HCT116 (cell line): ENCODE measurements at regions not wholly inside any gene's neighbourhood (a gene's known extent, or its start where the extent isn't known, plus 50 kb on each side); places are given as distances from the start of the nearest gene placed in this dataset.

Experiments
- ATAC-seq: fragments of 200-7000 bp; cut with Tn5 transposase; 2 replicates; pipeline ENCODE4 v1.9.1; 2020; ENCODE audit warnings: mild to moderate bottlenecking, moderate library complexity
- BruUV-seq: library from RNA; stranded (reverse); fragments of 400-500 nt; replicated peaks from 2 replicates; lab custom pipeline; 2021; lab: Mats Ljungman, UMichigan
- CTCF ChIA-PET: fragments of 300-600 bp; sonication (Branson Sonifier 250); formaldehyde crosslinking; loops from one replicate; lab custom pipeline; 2021; ENCODE audit warnings: antibody characterized with exemption; lab: Charles Lee
- POLR2A ChIA-PET: fragments of 300-600, 350-600 bp; sonication (Branson Sonifier 250); formaldehyde crosslinking; loops from one replicate; lab custom pipeline; 2021; ENCODE audit warnings: antibody characterized with exemption; lab: Charles Lee
- RAD21 ChIA-PET, 2 experiments: fragments of 300-600 bp; sonication (Branson Sonifier 250); formaldehyde crosslinking; loops; one replicate each; lab custom pipeline; 2023; ENCODE audit warnings: low total read pairs in 2 of 2; ENCODE audit not compliant: uncharacterized antibody in 2 of 2, unreplicated experiment in 2 of 2, low non-redundant PET in 1 of 2; lab: Charles Lee
- DNase-seq: peaks from one replicate; pipeline ENCODE4 v3.0.0-alpha.2; 2010; ENCODE audit warnings: low read depth, low spot score
- H2AFZ ChIP-seq: fragments of 200-600 bp; shearing (Covaris generic), sonication (generic); 2 replicates; pipeline ENCODE4 v1.6.1; 2017; ENCODE audit warnings: low read depth, mixed run types, mixed read lengths, antibody characterized with exemption, low read length; ENCODE audit not compliant: poor library complexity, severe bottlenecking
- H3K27ac ChIP-seq: 2 replicates; pipeline ENCODE4 v1.5.1; 2012; ENCODE audit warnings: low read depth, low read length
- H3K27me3 ChIP-seq: fragments of 200-600 bp; sonication (generic); 2 replicates; pipeline ENCODE4 v1.6.1; 2016; ENCODE audit warnings: mixed run types, low read length, mixed read lengths; ENCODE audit not compliant: insufficient read depth
- H3K36me3 ChIP-seq, 2 experiments: fragments of 200-500 bp in 1 of 2; fragments of 200-600 bp in 1 of 2; sonication (Bioruptor generic) in 1 of 2; sonication (generic) in 1 of 2; 2 replicates each; pipeline versions ENCODE4 v1.5.1 to v1.6.1; 2014 to 2016; ENCODE audit warnings: low read length in 2 of 2, inconsistent platforms in 1 of 2, mixed read lengths in 1 of 2, mixed run types in 1 of 2; ENCODE audit not compliant: insufficient read depth in 2 of 2, control insufficient read depth in 1 of 2
- H3K4me1 ChIP-seq, 2 experiments: fragments of 200-600 bp in 1 of 2; sonication (generic) in 1 of 2; 2 replicates each; pipeline versions ENCODE4 v1.5.1 to v1.6.1; 2012 to 2017; ENCODE audit warnings: low read length in 2 of 2, inconsistent platforms in 1 of 2, mild to moderate bottlenecking in 1 of 2, mixed read lengths in 1 of 2, mixed run types in 1 of 2, moderate library complexity in 1 of 2; ENCODE audit not compliant: insufficient read depth in 2 of 2, control insufficient read depth in 1 of 2
- H3K4me2 ChIP-seq: fragments of 200-600 bp; sonication (generic); 2 replicates; pipeline ENCODE4 v1.6.1; 2017; ENCODE audit warnings: mixed run types, low read length, mixed read lengths
- H3K4me3 ChIP-seq, 2 experiments: fragments of 200-600 bp in 1 of 2; sonication (generic) in 1 of 2; replicated peaks in 1 of 2; 2 replicates each; pipeline ENCODE4 v1.5.1; 2011 to 2016; ENCODE audit warnings: low read length in 2 of 2, control low read depth in 1 of 2, low read depth in 1 of 2, mild to moderate bottlenecking in 1 of 2, mixed read lengths in 1 of 2, mixed run types in 1 of 2
- H3K79me2 ChIP-seq: fragments of 200-600 bp; sonication (generic); 2 replicates; pipeline ENCODE4 v1.6.1; 2017; ENCODE audit warnings: mild to moderate bottlenecking, mixed run types, low read length, moderate library complexity, mixed read lengths; ENCODE audit not compliant: insufficient read depth
- H3K9ac ChIP-seq: fragments of 200-600 bp; sonication (generic); 2 replicates; pipeline ENCODE4 v1.6.1; 2016; ENCODE audit warnings: low read length, mixed read lengths
- H3K9me2 ChIP-seq: fragments of 200-600 bp; sonication (generic), shearing (Covaris generic); 2 replicates; pipeline ENCODE4 v1.6.1; 2017; ENCODE audit warnings: mixed run types, mild to moderate bottlenecking, moderate library complexity; ENCODE audit not compliant: insufficient read depth
- H3K9me3 ChIP-seq, 2 experiments: fragments of 200-500 bp in 1 of 2; fragments of 200-600 bp in 1 of 2; sonication (Bioruptor generic) in 1 of 2; sonication (generic) in 1 of 2; 2 replicates each; pipeline ENCODE4 v1.6.1; 2014 to 2017; ENCODE audit warnings: low read length in 2 of 2, mixed read lengths in 2 of 2, inconsistent platforms in 1 of 2, low read depth in 1 of 2, mild to moderate bottlenecking in 1 of 2, mixed run types in 1 of 2, moderate library complexity in 1 of 2; ENCODE audit not compliant: control insufficient read depth in 1 of 2, insufficient read depth in 1 of 2
- H4K20me1 ChIP-seq: fragments of 200-600 bp; sonication (generic), shearing (Covaris generic); 2 replicates; pipeline ENCODE4 v1.6.1; 2017; ENCODE audit warnings: mixed run types, mild to moderate bottlenecking, moderate library complexity; ENCODE audit not compliant: insufficient read depth
- EGR1 ChIP-seq: IDR thresholded peaks from 2 replicates; pipeline ENCODE4 v1.6.1; 2012; ENCODE audit warnings: low read depth
- FOSL1 ChIP-seq: IDR thresholded peaks from 2 replicates; pipeline ENCODE4 v1.6.1; 2012; ENCODE audit warnings: low read depth
- JUND ChIP-seq: IDR thresholded peaks from 2 replicates; pipeline ENCODE4 v1.6.1; 2012
- POLR2AphosphoS5 ChIP-seq: IDR thresholded peaks from 2 replicates; pipeline ENCODE4 v1.6.1; 2011; ENCODE audit warnings: mild to moderate bottlenecking, low read depth, low read length, moderate library complexity
- RAD21 ChIP-seq: IDR thresholded peaks from 2 replicates; pipeline ENCODE4 v1.6.1; 2012; ENCODE audit warnings: low read depth, mild to moderate bottlenecking
- SIN3A ChIP-seq: IDR thresholded peaks from 2 replicates; pipeline ENCODE4 v1.6.1; 2012; ENCODE audit warnings: low read depth
- TCF7L2 ChIP-seq: IDR thresholded peaks from 2 replicates; pipeline ENCODE4 v1.7.0; 2011; ENCODE audit warnings: borderline replicate concordance, inconsistent platforms; ENCODE audit not compliant: insufficient read depth, insufficient read length; ENCODE audit errors: extremely low read depth
- YY1 ChIP-seq: IDR thresholded peaks from 2 replicates; pipeline ENCODE4 v1.6.1; 2011; ENCODE audit warnings: low read length, low read depth, moderate library complexity, mild to moderate bottlenecking; ENCODE audit not compliant: insufficient replicate concordance; ENCODE audit errors: extremely low read depth
- intact Hi-C: fragments of 100-400 bp; cut with micrococcal nuclease; formaldehyde crosslinking; loops from 2 replicates; pipeline ENCODE4 v1.10.0; 2022
- TF ChIP-seq, protein P1 (sequence below): IDR thresholded peaks from 2 replicates; pipeline ENCODE4 v1.6.1; 2011; ENCODE audit warnings: mild to moderate bottlenecking, low read length, moderate library complexity; ENCODE audit not compliant: insufficient replicate concordance; ENCODE audit errors: extremely low read depth
- TF ChIP-seq, protein P2 (sequence below): IDR thresholded peaks from 2 replicates; pipeline ENCODE4 v1.6.1; 2012; ENCODE audit warnings: low read depth
- TF ChIP-seq, protein P3 (sequence below): IDR thresholded peaks from 2 replicates; pipeline ENCODE4 v1.6.1; 2012
- TF ChIP-seq, protein P4 (sequence below): IDR thresholded peaks from 2 replicates; pipeline ENCODE4 v1.6.1; 2012
- TF ChIP-seq, protein P5 (sequence below), 3 experiments: fragments of 200-600 bp in 1 of 3; sonication (generic) in 1 of 3; IDR thresholded peaks in 2 of 3; conservative IDR thresholded peaks in 1 of 3; 2 replicates each; pipeline ENCODE4 v1.5.1; 2012 to 2017; ENCODE audit warnings: low read depth in 2 of 3, low read length in 2 of 3, antibody characterized with exemption in 1 of 3, borderline replicate concordance in 1 of 3, control low read depth in 1 of 3, mild to moderate bottlenecking in 1 of 3, mixed read lengths in 1 of 3, mixed run types in 1 of 3, moderate library complexity in 1 of 3; ENCODE audit not compliant: insufficient read depth in 1 of 3

DNA sequence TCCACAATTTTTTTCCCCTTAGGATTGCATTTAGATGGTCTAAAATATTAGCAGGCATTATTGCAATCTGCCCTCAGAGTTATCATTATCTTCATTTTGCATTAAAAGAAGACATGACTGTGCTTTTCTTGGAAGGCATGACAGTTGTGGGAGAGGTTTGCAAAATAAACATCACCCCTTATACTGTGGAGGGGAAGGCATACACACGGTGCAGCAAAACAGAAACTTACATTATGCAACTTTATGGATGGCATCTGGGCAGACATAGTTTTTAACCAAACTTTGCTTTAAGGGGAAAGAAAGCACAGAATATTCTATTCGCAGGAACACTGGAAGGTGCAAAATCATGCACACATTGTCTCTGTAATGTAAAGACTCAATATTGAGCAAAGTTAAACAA is 505.8 kb upstream of the ADAMTS16 start:
- Histone ChIP-seq H3K4me2 (no peak overlapping the region), H3K9me3 (peaks cover 16 to 31% of the 10 kb centered on the region in 2 experiments; a peak in 2 of 4 replicates), H3K79me2 (no peaks in the 10 kb centered on the region), H3K27ac (no peak overlapping the region), H4K20me1 (no peaks in the 10 kb centered on the region), H3K9me2 (no peaks in the 10 kb centered on the region), H3K27me3 (no peaks in the 10 kb centered on the region), H3K4me1 (no peaks in the 10 kb centered on the region), H2AFZ (no peak overlapping the region), H3K36me3 (no peaks in the 10 kb centered on the region), H3K9ac (no peak overlapping the region), H3K4me3 (no peak overlapping the region)
- TF ChIP-seq, protein P1, sequence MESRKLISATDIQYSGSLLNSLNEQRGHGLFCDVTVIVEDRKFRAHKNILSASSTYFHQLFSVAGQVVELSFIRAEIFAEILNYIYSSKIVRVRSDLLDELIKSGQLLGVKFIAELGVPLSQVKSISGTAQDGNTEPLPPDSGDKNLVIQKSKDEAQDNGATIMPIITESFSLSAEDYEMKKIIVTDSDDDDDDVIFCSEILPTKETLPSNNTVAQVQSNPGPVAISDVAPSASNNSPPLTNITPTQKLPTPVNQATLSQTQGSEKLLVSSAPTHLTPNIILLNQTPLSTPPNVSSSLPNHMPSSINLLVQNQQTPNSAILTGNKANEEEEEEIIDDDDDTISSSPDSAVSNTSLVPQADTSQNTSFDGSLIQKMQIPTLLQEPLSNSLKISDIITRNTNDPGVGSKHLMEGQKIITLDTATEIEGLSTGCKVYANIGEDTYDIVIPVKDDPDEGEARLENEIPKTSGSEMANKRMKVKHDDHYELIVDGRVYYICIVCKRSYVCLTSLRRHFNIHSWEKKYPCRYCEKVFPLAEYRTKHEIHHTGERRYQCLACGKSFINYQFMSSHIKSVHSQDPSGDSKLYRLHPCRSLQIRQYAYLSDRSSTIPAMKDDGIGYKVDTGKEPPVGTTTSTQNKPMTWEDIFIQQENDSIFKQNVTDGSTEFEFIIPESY, result no peak
- TF ChIP-seq RAD21 (no peak), SIN3A (no peak), POLR2AphosphoS5 (no peak), FOSL1 (no peak), TCF7L2 (no peak)
- ChIA-PET POLR2A (no interaction called here), RAD21 (no interaction called here), CTCF (no interaction called here)
- no TSS peak for BruUV-seq
- intact Hi-C loops, result no loop called here
- ATAC-seq (no peak), DNase-seq (no peak)

DNA sequence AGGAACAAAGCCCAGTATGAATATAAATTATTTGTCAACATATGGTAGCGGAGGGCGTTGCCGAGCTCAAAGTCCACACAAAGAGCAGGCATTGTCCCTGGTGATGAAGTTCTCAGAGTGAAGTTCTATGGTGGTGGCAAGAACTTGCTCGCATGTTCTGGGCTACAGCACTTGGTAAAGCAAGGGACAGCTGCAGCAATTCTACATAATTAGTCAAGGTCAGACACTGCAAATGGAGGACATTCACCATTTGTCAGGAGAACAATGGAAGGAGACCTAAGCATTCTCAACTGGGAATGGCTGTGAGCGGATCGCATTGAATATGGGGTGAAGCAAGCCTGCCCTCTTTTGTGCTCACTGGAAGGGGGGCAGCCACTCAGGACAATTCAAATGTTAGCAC is 503.8 kb upstream of the ADAMTS16 start:
- no peaks in the 10 kb centered on the region for H4K20me1 ChIP-seq
- H3K27me3 ChIP-seq, result no peaks in the 10 kb centered on the region
- CTCF ChIA-PET, result no interaction called here
- DNase-seq, result no peak
- no TSS peak for BruUV-seq
- H3K9me3 ChIP-seq, result peaks cover 13 to 37% of the 10 kb centered on the region in 2 experiments; a peak in 2 of 4 replicates
- no peaks in the 10 kb centered on the region for H3K9me2 ChIP-seq
- RAD21 ChIA-PET, result no interaction called here
- no peak overlapping the region for H3K9ac ChIP-seq
- H3K36me3 ChIP-seq, result no peaks in the 10 kb centered on the region
- intact Hi-C loops, result no loop called here
- ATAC-seq, result no peak
- no peak overlapping the region for H2AFZ ChIP-seq
- H3K79me2 ChIP-seq, result no peaks in the 10 kb centered on the region
- no peak overlapping the region for H3K27ac ChIP-seq
- H3K4me1 ChIP-seq, result no peaks in the 10 kb centered on the region
- no peak overlapping the region for H3K4me3 ChIP-seq
- POLR2A ChIA-PET, result no interaction called here
- H3K4me2 ChIP-seq, result no peak overlapping the region
- no peak for TF ChIP-seq EGR1
- no peak for TF ChIP-seq FOSL1
- no peak for TF ChIP-seq JUND
- TF ChIP-seq, protein P2, sequence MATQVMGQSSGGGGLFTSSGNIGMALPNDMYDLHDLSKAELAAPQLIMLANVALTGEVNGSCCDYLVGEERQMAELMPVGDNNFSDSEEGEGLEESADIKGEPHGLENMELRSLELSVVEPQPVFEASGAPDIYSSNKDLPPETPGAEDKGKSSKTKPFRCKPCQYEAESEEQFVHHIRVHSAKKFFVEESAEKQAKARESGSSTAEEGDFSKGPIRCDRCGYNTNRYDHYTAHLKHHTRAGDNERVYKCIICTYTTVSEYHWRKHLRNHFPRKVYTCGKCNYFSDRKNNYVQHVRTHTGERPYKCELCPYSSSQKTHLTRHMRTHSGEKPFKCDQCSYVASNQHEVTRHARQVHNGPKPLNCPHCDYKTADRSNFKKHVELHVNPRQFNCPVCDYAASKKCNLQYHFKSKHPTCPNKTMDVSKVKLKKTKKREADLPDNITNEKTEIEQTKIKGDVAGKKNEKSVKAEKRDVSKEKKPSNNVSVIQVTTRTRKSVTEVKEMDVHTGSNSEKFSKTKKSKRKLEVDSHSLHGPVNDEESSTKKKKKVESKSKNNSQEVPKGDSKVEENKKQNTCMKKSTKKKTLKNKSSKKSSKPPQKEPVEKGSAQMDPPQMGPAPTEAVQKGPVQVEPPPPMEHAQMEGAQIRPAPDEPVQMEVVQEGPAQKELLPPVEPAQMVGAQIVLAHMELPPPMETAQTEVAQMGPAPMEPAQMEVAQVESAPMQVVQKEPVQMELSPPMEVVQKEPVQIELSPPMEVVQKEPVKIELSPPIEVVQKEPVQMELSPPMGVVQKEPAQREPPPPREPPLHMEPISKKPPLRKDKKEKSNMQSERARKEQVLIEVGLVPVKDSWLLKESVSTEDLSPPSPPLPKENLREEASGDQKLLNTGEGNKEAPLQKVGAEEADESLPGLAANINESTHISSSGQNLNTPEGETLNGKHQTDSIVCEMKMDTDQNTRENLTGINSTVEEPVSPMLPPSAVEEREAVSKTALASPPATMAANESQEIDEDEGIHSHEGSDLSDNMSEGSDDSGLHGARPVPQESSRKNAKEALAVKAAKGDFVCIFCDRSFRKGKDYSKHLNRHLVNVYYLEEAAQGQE, result no peak
- TF ChIP-seq, protein P3, sequence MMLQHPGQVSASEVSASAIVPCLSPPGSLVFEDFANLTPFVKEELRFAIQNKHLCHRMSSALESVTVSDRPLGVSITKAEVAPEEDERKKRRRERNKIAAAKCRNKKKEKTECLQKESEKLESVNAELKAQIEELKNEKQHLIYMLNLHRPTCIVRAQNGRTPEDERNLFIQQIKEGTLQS, result no peak
- TF ChIP-seq, protein P4, sequence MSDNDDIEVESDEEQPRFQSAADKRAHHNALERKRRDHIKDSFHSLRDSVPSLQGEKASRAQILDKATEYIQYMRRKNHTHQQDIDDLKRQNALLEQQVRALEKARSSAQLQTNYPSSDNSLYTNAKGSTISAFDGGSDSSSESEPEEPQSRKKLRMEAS, result no peak
- TF ChIP-seq YY1, result no peak
- TF ChIP-seq, protein P5, sequence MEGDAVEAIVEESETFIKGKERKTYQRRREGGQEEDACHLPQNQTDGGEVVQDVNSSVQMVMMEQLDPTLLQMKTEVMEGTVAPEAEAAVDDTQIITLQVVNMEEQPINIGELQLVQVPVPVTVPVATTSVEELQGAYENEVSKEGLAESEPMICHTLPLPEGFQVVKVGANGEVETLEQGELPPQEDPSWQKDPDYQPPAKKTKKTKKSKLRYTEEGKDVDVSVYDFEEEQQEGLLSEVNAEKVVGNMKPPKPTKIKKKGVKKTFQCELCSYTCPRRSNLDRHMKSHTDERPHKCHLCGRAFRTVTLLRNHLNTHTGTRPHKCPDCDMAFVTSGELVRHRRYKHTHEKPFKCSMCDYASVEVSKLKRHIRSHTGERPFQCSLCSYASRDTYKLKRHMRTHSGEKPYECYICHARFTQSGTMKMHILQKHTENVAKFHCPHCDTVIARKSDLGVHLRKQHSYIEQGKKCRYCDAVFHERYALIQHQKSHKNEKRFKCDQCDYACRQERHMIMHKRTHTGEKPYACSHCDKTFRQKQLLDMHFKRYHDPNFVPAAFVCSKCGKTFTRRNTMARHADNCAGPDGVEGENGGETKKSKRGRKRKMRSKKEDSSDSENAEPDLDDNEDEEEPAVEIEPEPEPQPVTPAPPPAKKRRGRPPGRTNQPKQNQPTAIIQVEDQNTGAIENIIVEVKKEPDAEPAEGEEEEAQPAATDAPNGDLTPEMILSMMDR (IDR thresholded peaks at IDR 0.05 in 2 of 3, conservative IDR thresholded peaks at IDR 0.05 in 1 of 3; ENCODE audit: borderline replicate concordance in 1 of 3, insufficient read depth in 1 of 3, low read depth in 2 of 3, low read length in 2 of 3), result no peak
